ENCODE measurements at regions not wholly inside any gene's neighbourhood (a gene's known extent, or its start where the extent isn't known, plus 50 kb on each side); places are given as distances from the start of the nearest gene placed in this dataset.

DNA sequence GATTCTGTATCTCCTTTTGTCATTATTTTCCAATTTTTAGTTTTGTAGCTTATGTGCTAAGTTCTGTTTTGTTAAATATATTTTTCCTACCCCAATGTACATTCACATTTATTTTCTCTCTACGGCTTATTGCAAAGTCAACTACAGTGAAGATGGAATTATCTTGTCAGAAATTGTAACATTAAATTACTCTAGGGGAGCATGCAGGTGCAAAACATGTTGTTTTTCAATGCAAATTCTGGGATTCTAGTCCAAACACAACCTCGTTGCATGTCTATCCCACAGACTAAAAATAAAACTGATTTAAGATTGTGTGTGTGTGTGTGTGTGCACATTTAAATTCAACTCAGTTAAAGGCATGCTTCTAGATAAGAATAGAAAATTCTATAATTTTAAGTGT lies 529.1 kb upstream of the POM121L12 start:
- Histone ChIP-seq H3K4me3 (ENCODE audit: low read length) (no peak overlapping the region), H3K27ac (ENCODE audit: low read depth in 1 of 2, low read length in 2 of 2) (no peak overlapping the region), H3K27me3 (ENCODE audit: control insufficient read depth in 1 of 2, insufficient read depth in 2 of 2, low read length in 2 of 2) (no peaks in the 10 kb centered on the region), H3K9me3 (ENCODE audit: control insufficient read depth in 1 of 2, insufficient read depth in 1 of 2, low read length in 2 of 2) (peaks cover 0 to 1% of the 10 kb centered on the region in 2 experiments), H3K4me1 (ENCODE audit: insufficient read depth, low read length) (no peaks in the 10 kb centered on the region), H3K36me3 (ENCODE audit: insufficient read depth, low read length) (no peaks in the 10 kb centered on the region)
- Mint-ChIP-seq H3K4me3 (no peak overlapping the region), H3K27ac (no peak overlapping the region), H3K36me3 (ENCODE audit: low read depth) (no peaks in the 10 kb centered on the region), H3K4me1 (ENCODE audit: low read depth) (no peaks in the 10 kb centered on the region), H3K27me3 (no peaks in the 10 kb centered on the region), H3K9me3 (no peaks in the 10 kb centered on the region)
- intact Hi-C loops (cut with DNase I, micrococcal nuclease): no loop called here
- ATAC-seq (ENCODE audit: poor library complexity) (no peak), DNase-seq (no peak)
- TF ChIP-seq, protein P1, sequence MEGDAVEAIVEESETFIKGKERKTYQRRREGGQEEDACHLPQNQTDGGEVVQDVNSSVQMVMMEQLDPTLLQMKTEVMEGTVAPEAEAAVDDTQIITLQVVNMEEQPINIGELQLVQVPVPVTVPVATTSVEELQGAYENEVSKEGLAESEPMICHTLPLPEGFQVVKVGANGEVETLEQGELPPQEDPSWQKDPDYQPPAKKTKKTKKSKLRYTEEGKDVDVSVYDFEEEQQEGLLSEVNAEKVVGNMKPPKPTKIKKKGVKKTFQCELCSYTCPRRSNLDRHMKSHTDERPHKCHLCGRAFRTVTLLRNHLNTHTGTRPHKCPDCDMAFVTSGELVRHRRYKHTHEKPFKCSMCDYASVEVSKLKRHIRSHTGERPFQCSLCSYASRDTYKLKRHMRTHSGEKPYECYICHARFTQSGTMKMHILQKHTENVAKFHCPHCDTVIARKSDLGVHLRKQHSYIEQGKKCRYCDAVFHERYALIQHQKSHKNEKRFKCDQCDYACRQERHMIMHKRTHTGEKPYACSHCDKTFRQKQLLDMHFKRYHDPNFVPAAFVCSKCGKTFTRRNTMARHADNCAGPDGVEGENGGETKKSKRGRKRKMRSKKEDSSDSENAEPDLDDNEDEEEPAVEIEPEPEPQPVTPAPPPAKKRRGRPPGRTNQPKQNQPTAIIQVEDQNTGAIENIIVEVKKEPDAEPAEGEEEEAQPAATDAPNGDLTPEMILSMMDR (IDR thresholded peaks at IDR 0.05): no peak
- CTCF ChIA-PET: no interaction called here
- POLR2A ChIA-PET: no interaction called here

DNA sequence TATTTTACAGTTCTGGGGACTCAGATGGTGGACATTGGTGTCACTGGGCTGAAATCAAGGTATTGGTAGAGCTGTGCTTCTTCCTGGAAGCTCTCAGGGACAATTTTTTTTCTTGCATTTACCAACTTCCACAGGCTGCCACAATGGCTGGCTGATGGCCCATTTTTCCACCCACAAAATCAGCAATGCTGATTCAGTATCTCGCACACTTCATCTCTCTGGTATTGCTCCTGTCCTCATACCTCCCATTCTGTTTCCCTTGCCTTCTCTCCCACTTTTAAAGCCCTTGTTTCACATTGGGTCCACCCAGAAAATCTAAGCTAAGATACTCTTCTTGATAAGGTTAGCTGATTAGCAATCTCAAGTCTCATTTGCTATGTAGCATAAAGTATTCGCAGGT lies 530.9 kb upstream of the POM121L12 start:
- Histone ChIP-seq H3K27me3 (ENCODE audit: control insufficient read depth in 1 of 2, insufficient read depth in 2 of 2, low read length in 2 of 2) (no peaks in the 10 kb centered on the region), H3K4me1 (ENCODE audit: insufficient read depth, low read length) (no peaks in the 10 kb centered on the region), H3K4me3 (ENCODE audit: low read length) (no peak overlapping the region), H3K9me3 (ENCODE audit: control insufficient read depth in 1 of 2, insufficient read depth in 1 of 2, low read length in 2 of 2) (no peaks in the 10 kb centered on the region), H3K36me3 (ENCODE audit: insufficient read depth, low read length) (no peaks in the 10 kb centered on the region), H3K27ac (ENCODE audit: low read depth in 1 of 2, low read length in 2 of 2) (no peak overlapping the region)
- CTCF ChIA-PET: no interaction called here
- Mint-ChIP-seq H3K4me3 (no peak overlapping the region), H3K9me3 (no peaks in the 10 kb centered on the region), H3K36me3 (ENCODE audit: low read depth) (no peaks in the 10 kb centered on the region), H3K27me3 (no peaks in the 10 kb centered on the region), H3K4me1 (ENCODE audit: low read depth) (peaks cover 4% of the 10 kb centered on the region), H3K27ac (no peak overlapping the region)
- DNase-seq: no peak
- POLR2A ChIA-PET: no interaction called here
- intact Hi-C loops (cut with DNase I, micrococcal nuclease): no loop called here
- TF ChIP-seq, protein P1 (IDR thresholded peaks at IDR 0.05): no peak
- no peak for ATAC-seq (ENCODE audit: poor library complexity)

DNA sequence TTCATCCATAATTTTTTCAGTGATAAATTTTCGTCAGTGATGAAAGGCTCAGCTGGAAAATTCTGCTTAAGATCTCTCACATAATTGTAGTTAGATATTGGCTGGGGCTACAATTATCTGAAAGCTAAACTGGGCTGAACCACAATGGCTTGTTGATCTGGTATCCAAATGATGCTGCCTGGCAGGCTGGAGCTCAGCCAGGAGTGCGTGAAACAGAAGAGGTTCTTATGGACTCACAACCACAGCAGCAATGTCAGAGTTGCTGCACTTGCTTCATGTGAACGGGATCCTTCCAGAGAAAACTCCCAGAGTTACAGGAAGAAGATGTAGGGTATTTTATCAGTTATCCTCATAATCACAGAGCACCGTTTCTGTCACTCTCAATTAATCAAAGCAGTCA lies 533.2 kb upstream of the POM121L12 start:
- Histone ChIP-seq H3K4me1 (ENCODE audit: insufficient read depth, low read length) (no peaks in the 10 kb centered on the region), H3K4me3 (ENCODE audit: low read length) (no peak overlapping the region), H3K27me3 (ENCODE audit: control insufficient read depth in 1 of 2, insufficient read depth in 2 of 2, low read length in 2 of 2) (no peaks in the 10 kb centered on the region), H3K36me3 (ENCODE audit: insufficient read depth, low read length) (no peaks in the 10 kb centered on the region), H3K9me3 (ENCODE audit: control insufficient read depth in 1 of 2, insufficient read depth in 1 of 2, low read length in 2 of 2) (no peaks in the 10 kb centered on the region), H3K27ac (ENCODE audit: low read depth in 1 of 2, low read length in 2 of 2) (no peak overlapping the region)
- no peak for DNase-seq
- no peaks in the 10 kb centered on the region for H3K27me3 Mint-ChIP-seq
- H3K4me3 Mint-ChIP-seq: no peak overlapping the region
- peaks cover 4% of the 10 kb centered on the region for H3K4me1 Mint-ChIP-seq (ENCODE audit: low read depth)
- H3K36me3 Mint-ChIP-seq (ENCODE audit: low read depth): no peaks in the 10 kb centered on the region
- H3K27ac Mint-ChIP-seq: no peak overlapping the region
- CTCF ChIA-PET: no interaction called here
- H3K9me3 Mint-ChIP-seq: no peaks in the 10 kb centered on the region
- POLR2A ChIA-PET: no interaction called here
- intact Hi-C loops (cut with DNase I, micrococcal nuclease): no loop called here
- TF ChIP-seq, protein P1 (IDR thresholded peaks at IDR 0.05): no peak
- ATAC-seq (ENCODE audit: poor library complexity): no peak

Data from CD4-positive, alpha-beta T cell (primary cell).